HEK293T (cell line): ENCODE measurements at regions not wholly inside any gene's neighbourhood (a gene's known extent, or its start where the extent isn't known, plus 50 kb on each side); places are given as distances from the start of the nearest gene placed in this dataset.

Source experiments
- FOXA1 ChIP-seq: fragments of 450-650 bp; IDR thresholded peaks from 2 replicates; pipeline ENCODE4 v1.6.1; 2016; ENCODE audit warnings: mild to moderate bottlenecking
- FOXM1 ChIP-seq: fragments of 450-650 bp; IDR thresholded peaks from 2 replicates; pipeline ENCODE4 v1.6.1; 2017; ENCODE audit warnings: mild to moderate bottlenecking, borderline replicate concordance
- HDGF ChIP-seq: fragments of 450-650 bp; IDR thresholded peaks from 2 replicates; pipeline ENCODE4 v1.6.1; 2017; ENCODE audit warnings: antibody characterized with exemption, borderline replicate concordance
- SP1 ChIP-seq: fragments of 450-650 bp; IDR thresholded peaks from 2 replicates; pipeline ENCODE4 v1.6.1; 2017
- SUZ12 ChIP-seq: fragments of 450-650 bp; IDR thresholded peaks from 2 replicates; pipeline ENCODE4 v1.6.1; 2016; ENCODE audit warnings: mild to moderate bottlenecking

- TF ChIP-seq SUZ12 (no peak), SP1 (no peak), FOXM1 (no peak), HDGF (no peak), FOXA1 (no peak)
These were observed 297.4 kb downstream of the ENC1 start for GRCh38 chr5:74342948-74343682.
